HG03439 (cell line): ENCODE measurements at regions not wholly inside any gene's neighbourhood (a gene's known extent, or its start where the extent isn't known, plus 50 kb on each side); places are given as distances from the start of the nearest gene placed in this dataset.
"Not testable (repeated sequence)": the region's sequence is repeated elsewhere in the genome, so short reads cannot be mapped to it uniquely, and the experiment has no call there.

ENCODE experiments used
- ATAC-seq: cut with Tn5 transposase; IDR thresholded peaks from one replicate; pipeline ENCODE4 v1.9.1; 2021; ENCODE audit warnings: mild to moderate bottlenecking, moderate library complexity; ENCODE audit not compliant: unreplicated experiment

- no peak for ATAC-seq
Measured at GRCh38 chr3:29171043-29171990, 109.6 kb upstream of the RBMS3 start.

DNA sequence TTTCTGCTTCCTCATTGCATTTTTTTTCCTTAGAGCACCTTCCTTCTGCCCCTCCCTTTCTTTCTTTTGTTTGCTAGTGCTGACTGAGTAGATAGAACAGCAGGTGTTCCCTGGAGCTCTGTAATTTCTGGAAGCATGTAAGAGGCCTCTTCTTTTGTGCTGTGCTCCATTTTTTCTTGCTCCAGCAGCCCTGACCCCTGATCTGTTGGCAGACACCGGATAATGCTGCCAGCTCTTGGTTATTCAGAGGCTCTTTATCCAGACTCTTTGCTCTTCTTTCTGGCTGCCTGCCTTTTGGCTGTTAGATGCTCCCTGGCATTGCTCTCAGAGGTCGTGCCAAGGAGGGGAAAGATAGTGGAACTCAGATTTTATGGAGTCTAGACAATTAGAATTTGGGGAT is 104.4 kb upstream of the RBMS3 start:
- no peak for ATAC-seq

GRCh38 chr3:29178809-29179793 is 101.8 kb upstream of the RBMS3 start:
- no peak for ATAC-seq

DNA sequence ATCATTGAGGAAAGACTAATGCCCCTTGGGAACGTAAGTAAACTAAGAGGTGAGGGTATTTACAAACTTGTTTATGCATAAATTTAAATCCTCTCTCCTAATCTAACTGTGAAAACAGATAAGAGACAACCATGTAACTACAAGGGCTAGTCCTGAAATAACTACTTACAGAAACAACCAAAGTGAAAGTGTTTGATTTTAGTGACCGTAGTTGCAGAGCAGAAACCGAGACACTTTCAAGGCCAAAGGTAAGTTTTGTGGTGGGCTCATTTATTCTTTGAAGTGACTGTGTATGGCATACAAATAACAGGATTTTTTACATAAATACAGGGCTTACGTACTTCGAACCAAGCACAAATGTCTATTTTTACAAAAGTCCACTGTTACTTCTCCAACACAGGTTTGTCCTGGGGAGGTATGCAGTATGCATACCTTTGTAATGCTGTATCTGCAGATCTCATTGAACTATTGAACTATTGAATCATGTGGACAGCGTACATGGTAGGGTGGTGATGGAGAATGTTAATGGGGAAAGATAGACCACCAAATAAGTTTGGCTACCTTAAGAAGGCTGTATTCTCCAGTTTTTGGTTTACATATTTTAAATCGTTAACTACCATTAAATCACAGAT is 99.6 kb upstream of the RBMS3 start:
- peak; percentile 66 for ATAC-seq

DNA sequence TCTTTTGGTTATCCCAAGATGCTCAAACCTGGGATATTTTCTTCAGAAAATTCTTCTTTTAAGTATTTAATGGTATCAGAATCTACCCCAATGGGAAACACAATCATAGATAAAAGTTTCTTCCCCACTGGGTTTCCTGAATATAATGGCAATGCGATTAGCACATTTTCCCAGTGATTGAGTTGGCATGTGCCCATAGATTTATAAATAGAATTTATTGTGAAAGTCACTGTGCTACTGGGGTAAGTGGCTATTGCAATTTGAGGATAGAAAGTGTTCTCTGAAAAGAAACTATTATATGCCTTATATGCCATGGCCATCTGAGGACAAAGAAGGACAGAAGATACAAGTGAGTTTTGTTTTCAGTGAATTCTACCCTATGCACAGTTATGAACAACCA is 99.0 kb upstream of the RBMS3 start:
- no peak for ATAC-seq

GRCh38 chr3:29182828-29183227 is 98.0 kb upstream of the RBMS3 start:
- ATAC-seq: not testable (repeated sequence)

DNA sequence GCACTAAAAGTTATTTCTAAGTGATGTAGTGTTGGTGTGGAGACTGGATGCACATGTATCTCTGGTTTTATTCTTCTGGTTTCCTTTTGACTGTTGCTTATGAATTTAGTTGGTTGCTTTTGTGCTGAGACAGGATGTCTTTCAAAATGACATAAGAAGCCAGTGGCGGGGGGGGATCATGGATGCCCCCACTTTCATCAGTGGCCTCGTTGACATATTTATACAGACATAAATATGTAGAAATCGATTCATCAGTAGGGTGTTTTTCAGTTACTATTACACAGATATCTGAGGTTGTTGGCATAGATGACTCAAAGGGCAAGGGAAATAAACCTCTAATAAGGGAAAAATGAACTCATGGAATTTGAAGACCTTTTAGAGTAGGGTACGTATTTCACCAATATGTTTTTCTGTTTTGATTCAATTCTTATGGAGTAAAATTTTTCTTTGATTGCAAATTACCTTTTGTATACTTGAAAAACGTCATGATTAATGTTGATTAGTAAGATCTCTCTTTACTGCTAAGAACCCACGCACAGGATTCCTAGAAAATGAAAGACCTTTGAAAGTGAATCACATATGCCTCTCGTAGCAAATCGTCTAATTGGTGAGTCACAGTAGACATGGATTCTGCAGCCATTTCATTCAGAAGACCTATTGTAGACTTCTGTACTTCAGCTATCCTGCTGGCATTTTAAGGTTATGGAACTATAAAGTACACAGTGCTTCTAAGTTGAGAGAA is 97.4 kb upstream of the RBMS3 start:
- ATAC-seq: no peak

GRCh38 chr3:29185706-29186105 is 95.2 kb upstream of the RBMS3 start:
- no peak for ATAC-seq

DNA sequence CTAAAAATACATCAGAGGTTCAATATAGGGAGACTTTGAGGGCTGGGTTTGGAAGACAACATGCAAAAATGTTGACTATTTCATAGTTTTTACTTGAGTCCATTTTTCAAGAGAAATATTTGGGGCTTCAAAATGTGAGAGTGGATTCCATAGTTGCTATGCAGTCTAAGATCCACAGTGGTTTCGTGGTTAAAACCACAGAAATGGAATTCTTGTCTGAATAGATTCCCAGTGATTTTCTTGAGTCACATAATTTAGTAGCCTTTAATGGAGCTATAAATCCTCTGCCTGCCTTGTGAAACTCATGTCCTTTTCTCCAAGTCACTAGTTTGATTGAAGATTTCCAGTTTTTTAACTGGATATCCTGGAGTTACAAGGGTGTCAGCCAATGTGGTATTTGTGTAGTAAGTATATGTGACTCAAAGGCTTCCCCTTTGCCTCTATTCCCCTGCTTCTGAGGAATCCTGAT is 94.7 kb upstream of the RBMS3 start:
- no peak for ATAC-seq

DNA sequence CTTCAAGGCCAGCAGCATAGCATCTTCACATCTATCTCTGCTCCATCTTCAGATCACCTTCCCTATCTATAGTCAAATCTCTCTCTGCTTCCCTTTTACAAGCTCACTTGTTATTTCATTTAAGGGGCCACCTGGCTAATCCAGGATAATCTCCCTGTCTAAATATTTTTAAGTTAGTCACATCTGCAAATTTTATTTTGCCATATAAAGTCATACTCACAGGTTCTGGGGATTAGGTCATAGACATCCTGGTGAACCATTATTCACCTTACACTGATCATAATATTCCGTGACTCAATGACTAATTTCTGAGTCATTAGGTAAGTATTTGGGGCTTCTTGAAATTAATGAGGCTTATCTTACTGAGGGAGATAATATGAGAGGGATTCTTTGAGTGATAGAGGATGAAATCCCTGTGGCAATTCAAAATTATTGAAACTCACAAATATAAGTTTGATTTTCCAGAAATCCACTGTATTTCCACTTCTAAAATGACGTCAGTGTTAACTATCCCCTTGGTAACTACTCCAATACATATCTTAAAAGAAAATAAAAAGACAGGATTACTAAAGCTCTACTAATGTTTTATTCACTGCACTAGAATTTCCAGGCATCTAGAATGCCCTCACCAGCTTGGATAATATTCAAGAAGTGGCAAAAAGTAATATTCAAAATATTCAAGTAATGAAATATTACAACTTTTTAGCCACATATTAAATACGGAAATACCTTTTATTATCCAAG is 93.7 kb upstream of the RBMS3 start:
- no peak for ATAC-seq

DNA sequence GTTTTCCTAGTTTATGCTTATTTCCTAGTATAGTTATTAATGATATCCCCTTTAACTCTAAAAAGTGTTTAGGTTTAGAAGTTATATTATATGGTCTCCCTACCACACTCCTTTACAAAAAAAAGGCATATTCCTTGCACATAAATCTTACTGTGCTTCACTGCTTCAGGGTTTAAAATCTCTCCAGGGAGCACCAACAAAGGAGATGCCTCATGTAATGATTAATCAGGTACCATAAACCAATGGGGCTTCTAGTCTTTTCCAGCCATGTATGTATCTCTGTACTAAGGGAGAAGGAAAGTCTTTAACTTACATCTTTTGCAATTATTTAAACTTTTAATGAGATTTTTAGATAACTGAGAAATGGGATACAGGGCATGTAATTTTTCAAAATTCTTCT is 91.5 kb upstream of the RBMS3 start:
- ATAC-seq: no peak

DNA sequence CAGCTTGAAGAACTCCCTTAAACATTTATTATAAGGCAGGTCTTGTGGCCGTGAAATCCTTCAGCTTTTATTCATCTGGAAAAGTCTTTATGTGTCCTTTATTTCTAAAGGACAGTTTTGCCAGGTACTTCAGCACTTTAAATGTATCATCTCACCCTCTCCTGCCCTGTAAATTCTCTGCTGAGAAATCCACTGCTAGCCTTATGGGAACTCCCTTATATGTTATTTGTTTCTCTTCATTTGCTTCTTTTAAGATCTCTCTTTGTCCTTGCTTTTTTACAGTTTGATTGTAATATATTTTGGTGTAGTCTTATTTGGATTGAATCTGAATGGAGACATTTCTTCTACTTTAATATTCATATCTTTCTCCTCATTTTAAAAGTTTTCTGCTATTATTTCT is 86.7 kb upstream of the RBMS3 start:
- ATAC-seq: no peak

DNA sequence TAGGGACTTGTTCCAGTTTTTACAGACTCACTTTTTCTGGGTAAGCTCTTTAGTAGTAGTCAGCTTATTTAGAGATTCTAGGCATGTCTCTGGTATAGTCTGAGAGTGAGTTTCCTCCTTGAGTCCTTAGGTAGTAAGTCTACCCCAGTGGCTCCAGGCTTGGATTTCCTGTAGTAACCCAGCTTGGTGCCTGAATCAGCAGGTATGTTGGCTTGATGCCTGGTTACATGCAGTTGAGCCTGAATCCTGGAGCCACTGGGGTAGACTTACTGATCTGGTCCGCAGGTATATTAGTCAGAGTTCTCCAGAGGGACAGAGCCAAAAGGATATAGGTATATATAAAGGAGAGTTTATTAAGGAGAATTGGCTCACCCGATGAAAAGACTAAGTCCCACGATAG is 85.8 kb upstream of the RBMS3 start:
- ATAC-seq: no peak

GRCh38 chr3:29201604-29202003 is 79.3 kb upstream of the RBMS3 start:
- ATAC-seq: no peak

- ATAC-seq: no peak
Measured at GRCh38 chr3:29202378-29202777, 78.5 kb upstream of the RBMS3 start.

- no peak for ATAC-seq
Measured at GRCh38 chr3:29203851-29204250, 77.0 kb upstream of the RBMS3 start.

DNA sequence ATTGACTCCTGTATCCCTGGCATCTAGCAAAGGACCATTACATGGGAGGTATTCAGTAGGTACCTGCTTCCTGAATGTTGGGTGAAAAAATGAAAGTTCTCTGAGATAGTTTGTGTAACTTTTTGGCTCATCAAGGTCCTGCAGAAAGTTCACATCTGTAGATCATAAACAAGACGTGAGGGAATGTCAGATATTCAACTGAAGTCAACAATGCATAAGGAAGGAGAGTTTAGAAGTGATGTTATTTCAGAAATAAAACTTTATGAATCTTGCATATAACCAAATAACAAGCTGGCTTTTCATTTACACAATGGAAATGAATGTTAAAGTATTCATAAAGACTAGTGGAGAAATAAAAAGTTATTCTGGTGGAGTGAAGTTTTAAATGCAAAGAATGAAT is 73.4 kb upstream of the RBMS3 start:
- ATAC-seq: no peak

DNA sequence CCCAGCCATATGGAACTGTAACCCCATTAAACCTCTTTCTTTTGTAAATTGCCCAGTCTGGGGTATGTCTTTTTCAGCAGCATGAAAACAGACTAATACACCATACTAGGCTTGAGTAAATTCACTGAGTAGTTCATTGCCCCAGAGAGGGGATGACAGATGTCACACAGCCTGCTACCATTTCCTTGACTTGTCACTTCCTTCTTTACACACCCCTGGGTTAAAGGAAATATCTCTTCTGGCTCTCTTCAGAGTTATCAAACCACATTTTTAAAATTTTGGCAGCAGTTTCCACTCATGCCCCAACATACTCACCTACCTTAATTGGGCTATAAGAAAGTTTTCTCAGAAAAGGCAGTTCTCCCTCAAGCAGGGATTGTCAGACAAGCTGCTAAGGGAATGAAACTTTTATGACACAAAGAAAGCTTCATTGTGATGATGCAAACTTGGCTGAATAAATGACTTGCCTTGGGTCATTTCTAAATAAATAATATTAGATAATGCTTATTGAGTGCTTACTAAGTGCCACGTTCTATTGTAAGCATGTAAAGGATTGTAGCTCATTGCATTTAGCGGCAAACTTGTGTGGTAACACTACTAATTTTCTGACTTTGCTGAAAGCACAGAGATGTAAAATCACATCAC is 68.0 kb upstream of the RBMS3 start:
- ATAC-seq: no peak

- no peak for ATAC-seq
Measured at GRCh38 chr3:29214009-29214658, 66.7 kb upstream of the RBMS3 start.
